ES-I3 (cell line): ENCODE measurements at regions not wholly inside any gene's neighbourhood (a gene's known extent, or its start where the extent isn't known, plus 50 kb on each side); places are given as distances from the start of the nearest gene placed in this dataset.
"Not testable (repeated sequence)": the region's sequence is repeated elsewhere in the genome, so short reads cannot be mapped to it uniquely, and the experiment has no call there.

Experiments used
- H3K36me3 ChIP-seq: 2 replicates; pipeline ENCODE4 v1.6.1; 2013; ENCODE audit warnings: mild to moderate bottlenecking, low read length, control low read depth, moderate library complexity; ENCODE audit not compliant: insufficient read depth
- H3K4me1 ChIP-seq: 2 replicates; pipeline ENCODE4 v1.6.1; 2013; ENCODE audit warnings: mild to moderate bottlenecking, control low read depth, low read length; ENCODE audit not compliant: insufficient read depth
- H3K9ac ChIP-seq: 2 replicates; pipeline ENCODE4 v1.6.1; 2013; ENCODE audit warnings: low read depth, mild to moderate bottlenecking, low read length, moderate library complexity
- H3K9me3 ChIP-seq: 2 replicates; pipeline ENCODE4 v1.6.1; 2013; ENCODE audit warnings: mild to moderate bottlenecking, low read length, moderate library complexity; ENCODE audit not compliant: control insufficient read depth, insufficient read depth

DNA sequence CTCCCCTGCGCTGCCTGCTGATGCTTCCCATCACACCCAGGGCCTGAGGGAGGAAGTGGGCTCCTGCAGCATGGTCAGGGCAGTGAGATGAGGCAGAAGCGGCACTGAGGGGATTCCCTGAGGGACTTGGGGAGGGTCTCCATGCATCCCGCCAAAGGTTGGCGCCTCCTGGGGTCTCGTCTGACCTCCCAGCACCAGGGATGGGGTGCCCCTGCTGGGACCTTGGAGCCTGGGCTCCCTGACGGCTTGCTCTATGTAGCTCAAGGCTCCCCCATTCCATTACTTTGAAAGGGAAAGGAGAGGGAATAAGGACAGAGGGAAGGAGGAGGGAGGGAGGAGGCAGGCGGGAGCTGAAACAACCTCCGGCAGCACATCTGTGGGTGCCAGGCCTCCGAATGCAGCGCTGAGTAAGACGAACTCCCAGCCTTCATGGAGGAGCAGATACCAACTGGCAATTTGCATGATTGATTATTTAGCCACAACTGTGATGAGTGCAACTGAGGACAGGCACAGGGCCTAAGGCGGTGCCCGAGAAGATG is 259.3 kb downstream of the ERMARD start:
- Histone ChIP-seq H3K9me3 (peaks cover 1% of the 10 kb centered on the region; the same call in 1 of the 2 replicates), H3K4me1 (peaks cover 20% of the 10 kb centered on the region), H3K36me3 (no peaks in the 10 kb centered on the region), H3K9ac (no peak overlapping the region)

DNA sequence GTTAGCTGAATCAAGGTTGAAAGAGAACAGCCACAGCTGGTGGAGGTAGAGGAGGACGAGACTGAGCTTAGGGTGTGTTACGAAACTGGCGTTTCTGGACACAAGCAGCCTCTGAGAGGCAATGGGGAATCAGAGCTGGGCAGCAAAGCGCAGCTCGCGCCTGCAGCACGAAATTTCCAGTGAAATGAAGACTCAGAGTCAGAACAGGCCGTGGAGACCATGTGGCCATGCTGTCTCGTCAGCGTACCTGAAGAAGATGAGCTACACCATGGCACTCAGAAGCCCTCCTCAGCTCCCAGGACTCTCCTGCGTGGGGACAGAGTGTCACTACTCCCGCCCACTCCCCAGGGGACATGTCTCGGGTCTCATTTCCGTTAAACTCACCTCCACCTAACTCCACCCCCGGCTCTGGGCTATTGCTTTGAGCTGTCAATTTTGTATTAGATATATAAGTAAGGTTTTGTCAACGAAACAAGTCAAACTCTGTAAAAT is 256.9 kb downstream of the ERMARD start:
- Histone ChIP-seq H3K36me3 (no peaks in the 10 kb centered on the region), H3K9ac (no peak overlapping the region), H3K4me1 (peaks cover 20% of the 10 kb centered on the region), H3K9me3 (peaks cover 13% of the 10 kb centered on the region; the same call in 1 of the 2 replicates)

DNA sequence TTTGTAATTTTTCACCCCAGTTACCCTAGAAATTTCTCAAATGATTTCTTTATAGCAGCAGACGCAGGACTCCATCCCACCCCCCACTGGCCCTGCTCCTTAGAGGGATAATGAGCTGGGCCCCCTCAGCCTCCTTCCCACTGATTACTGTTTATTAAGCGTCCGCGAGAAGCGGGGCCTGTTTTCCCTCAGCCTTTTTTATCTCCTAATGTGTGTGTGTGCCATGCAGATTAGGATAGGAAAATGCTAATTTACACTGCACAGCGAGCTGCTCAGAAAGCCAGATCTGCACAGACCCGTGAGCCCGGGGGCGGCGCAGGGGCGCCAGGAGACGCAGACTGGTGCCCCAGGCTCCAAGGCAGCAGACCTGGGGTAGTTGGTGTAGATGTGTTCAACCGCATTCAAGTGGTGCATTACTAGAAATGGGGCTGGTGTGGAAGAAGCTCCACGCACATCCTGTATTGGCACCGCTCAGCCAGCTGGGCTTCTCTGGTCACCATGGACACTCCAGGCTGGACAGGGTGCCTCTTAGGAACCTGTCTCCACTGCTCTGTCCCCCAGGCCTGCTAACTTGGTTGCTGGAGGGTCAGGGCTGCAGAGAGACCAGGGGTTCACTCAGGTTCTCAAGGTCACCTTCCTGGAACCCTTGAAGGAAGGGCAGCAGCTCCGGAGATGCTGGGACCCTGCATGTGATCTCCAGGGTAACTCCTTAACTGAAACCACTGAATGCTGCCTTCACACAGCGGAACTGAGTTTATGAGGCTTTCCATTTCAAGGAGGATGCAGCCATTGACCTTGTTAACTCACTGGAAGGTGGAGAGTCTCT is 256.3 kb downstream of the ERMARD start:
- H3K4me1 ChIP-seq, result peaks cover 20% of the 10 kb centered on the region
- H3K9ac ChIP-seq, result peak overlapping the region; percentile 23; the same call in 1 of the 2 replicates
- H3K36me3 ChIP-seq, result no peaks in the 10 kb centered on the region
- H3K9me3 ChIP-seq, result peaks cover 13% of the 10 kb centered on the region; the same call in 1 of the 2 replicates

DNA sequence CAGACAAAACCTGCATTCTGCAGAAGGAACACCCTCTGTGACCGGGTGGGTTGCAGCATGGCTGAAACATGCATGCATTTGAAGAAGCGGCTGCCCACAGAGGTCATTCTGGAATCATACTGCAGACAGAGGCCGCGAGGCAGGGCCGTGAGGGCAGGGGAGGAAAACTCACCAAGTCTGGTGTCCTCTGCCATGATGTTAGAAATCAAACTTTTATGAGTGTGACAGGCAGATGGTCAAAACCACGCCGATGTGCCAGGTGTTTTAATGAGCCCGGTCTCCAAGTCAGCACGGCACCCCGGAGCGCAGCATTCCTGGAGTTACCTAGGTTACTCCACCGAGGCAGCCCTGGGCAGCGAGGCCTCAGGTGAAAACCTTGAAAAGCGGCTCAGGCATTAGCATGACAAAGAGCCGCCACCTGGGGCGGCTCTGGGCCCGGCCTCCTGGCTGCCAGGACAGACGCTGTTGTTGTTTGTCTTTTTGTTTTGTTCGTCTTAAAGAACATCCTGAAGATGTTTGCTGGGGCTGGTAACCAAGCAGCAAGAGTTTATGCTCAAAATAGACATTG is 255.6 kb downstream of the ERMARD start:
- peaks cover 15% of the 10 kb centered on the region; the same call in 1 of the 2 replicates for H3K9me3 ChIP-seq
- H3K9ac ChIP-seq, result peak overlapping the region; percentile 23; the same call in 1 of the 2 replicates
- H3K36me3 ChIP-seq, result no peaks in the 10 kb centered on the region
- peaks cover 20% of the 10 kb centered on the region for H3K4me1 ChIP-seq

DNA sequence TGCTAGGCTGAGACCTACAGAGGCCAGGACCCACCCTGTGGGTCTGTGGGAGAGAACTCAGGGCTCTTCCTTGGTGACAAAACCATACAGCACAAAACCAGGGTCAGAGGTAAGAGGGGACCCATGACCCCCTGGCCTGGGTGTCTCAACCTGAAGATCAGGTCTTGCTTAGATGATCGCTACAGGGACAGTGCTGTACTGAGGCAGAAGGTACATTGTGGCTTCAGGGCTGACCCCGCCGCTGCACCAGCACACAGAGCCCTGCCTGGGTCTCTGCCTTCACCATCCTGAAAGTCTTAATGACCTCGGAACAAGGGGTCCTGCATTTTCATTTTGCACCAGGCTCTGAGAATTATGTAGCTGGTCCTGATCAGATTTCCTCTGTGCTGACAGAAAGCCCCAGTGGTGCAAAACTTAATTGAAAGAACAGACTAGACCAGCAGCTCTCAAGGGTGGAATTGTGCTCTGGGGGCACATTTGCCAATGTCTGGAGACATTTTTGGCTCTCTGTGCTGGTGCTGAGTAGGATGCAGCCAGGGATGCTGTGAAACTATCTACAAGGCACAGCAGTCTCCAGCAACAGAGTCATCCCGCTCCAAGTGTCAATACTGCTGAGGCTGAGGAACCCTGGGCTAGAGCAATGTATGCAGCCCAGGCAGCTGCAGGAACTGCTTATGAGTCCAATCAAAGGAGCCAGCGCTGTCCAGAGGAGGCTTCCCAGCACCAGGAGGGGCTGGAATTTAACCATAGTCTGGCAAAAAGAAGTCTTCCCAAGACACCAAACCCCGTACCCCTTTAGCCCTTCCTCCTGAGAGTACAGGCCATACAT is 254.9 kb downstream of the ERMARD start:
- Histone ChIP-seq H3K9ac (no peak overlapping the region), H3K9me3 (peaks cover 15% of the 10 kb centered on the region), H3K4me1 (peaks cover 20% of the 10 kb centered on the region), H3K36me3 (no peaks in the 10 kb centered on the region)

DNA sequence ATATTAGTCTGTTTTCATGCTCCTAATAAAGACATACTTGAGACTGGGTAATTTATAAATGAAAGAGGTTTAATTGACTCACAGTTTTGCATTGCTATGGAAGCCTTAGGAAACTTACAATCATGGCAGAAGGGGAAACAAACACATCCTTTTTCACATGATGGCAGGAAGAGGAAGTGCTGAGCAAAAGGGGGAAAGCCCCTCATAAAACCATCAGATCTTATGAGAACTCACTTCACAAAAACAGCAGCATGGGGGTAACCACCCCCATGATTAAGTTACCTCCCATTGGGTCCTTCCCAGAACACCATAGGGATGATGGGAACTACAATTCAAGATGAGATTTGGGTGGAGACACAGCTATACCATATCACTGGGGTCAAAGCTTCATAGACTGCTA is 254.2 kb downstream of the ERMARD start:
- Histone ChIP-seq H3K4me1 (peaks cover 20% of the 10 kb centered on the region), H3K9ac (no peak overlapping the region)

DNA sequence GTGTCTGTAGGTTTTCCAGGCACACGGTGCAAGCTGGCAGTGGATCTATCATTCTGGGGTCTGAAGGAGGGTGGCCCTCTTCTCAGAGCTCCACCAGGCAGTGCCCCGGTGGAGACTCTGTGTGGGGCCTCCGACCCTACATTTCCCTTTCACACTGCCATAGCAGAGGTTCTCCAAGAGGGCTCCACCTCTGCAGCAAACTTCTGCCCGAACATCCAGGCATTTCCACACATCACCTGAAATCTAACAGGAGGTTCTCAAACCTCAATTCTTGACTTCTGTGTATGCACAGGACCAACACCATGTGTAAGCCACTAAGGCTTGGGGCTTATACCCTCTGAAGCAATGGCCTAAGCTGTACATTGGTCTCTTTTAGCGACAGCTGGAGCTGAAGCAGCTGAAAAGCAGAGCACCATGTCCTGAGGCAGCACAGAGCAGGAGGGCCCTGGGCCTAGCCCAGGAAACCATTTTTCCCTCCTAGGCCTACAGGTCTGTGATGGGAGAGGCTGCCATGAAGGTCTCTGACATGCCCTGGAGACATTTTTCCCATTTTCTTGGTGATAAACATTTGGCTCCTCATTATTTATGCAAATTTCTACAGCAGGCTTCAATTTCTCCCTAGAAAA is 253.3 kb downstream of the ERMARD start:
- no peaks in the 10 kb centered on the region for H3K36me3 ChIP-seq
- H3K9me3 ChIP-seq, result peaks cover 17% of the 10 kb centered on the region
- H3K4me1 ChIP-seq, result peaks cover 20% of the 10 kb centered on the region
- no peak overlapping the region for H3K9ac ChIP-seq

More for the DNA sequence above, 254.2 kb downstream of the ERMARD start:
- Histone ChIP-seq H3K9me3 (peaks cover 17% of the 10 kb centered on the region), H3K36me3 (no peaks in the 10 kb centered on the region)

DNA sequence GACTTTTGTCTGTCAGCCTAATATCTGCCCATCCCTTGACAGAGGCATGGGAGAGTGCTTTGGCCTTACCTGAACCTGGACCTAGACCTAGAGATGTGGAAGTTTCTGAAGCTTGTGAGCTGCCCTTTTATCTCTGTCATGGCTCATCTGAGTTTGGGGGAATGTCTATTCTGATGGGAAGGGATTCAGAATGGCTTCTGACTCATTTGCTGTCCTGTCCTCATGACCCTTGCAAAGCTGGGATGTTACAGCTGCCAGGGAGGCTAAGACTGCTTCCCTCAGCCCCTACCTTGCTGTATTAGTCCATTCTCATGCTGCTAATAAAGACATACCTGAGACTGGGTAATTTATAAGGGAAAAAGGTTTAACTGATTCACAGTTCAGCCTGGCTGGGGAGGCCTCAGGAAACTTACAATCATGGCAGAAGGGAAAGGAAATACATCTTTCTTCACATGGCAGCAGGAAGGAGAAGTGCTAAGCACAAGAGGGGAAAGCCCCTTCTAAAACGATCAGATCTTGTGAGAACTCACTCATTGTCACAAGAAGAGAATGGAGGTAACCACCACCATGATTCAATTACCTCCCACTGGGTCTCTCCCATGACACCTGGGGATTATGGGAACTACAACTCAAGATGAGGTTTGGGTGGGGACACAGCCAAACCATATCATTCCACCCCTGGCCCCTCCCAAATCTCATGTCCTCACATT is 252.2 kb downstream of the ERMARD start:
- H3K9ac ChIP-seq, result no peak overlapping the region
- peaks cover 20% of the 10 kb centered on the region for H3K4me1 ChIP-seq
- H3K36me3 ChIP-seq, result no peaks in the 10 kb centered on the region
- peaks cover 17% of the 10 kb centered on the region for H3K9me3 ChIP-seq

DNA sequence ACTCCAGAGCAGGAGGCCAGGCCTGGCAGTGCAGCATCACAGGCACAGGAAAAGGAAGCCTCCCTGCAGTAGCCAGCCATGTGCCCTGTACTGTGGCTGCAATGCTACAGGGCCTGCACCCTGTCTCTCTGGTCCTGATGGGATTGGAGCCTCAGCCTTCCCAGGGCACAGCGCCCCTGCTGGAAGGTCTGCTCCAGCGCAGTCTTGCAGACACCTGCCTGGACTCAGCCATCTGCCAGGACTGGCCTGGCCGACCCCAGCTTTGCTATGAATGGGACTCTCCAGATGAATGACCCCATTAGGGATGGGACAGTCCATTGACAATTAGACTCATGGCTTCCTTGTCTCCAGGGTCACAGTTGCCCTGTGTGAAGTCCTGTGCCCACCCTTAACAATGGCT is 251.6 kb downstream of the ERMARD start:
- H3K36me3 ChIP-seq, result no peaks in the 10 kb centered on the region
- peaks cover 17% of the 10 kb centered on the region for H3K9me3 ChIP-seq
- H3K9ac ChIP-seq, result no peak overlapping the region
- H3K4me1 ChIP-seq, result peaks cover 14% of the 10 kb centered on the region

DNA sequence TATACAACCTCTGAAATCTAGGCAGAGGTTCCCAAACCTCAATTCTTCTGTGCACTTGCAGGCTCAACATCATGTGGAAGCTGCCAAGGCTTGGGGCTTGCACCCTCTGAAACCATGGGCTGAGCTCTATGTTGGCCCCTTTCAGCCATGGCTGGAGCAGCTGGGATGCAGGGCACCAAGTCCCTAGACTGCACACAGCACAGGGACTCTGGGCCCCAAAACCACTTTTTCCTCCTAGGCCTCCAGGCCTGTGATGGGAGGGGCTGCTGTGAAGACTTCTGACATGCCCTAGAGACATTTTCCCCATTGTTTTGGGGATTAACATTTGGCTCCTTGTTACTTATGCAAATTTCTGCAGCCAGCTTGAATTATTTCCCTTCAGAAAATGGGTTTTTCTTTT is 250.4 kb downstream of the ERMARD start:
- H3K9me3 ChIP-seq, result peaks cover 17% of the 10 kb centered on the region
- H3K36me3 ChIP-seq, H3K9ac ChIP-seq, H3K4me1 ChIP-seq: not testable (repeated sequence)

DNA sequence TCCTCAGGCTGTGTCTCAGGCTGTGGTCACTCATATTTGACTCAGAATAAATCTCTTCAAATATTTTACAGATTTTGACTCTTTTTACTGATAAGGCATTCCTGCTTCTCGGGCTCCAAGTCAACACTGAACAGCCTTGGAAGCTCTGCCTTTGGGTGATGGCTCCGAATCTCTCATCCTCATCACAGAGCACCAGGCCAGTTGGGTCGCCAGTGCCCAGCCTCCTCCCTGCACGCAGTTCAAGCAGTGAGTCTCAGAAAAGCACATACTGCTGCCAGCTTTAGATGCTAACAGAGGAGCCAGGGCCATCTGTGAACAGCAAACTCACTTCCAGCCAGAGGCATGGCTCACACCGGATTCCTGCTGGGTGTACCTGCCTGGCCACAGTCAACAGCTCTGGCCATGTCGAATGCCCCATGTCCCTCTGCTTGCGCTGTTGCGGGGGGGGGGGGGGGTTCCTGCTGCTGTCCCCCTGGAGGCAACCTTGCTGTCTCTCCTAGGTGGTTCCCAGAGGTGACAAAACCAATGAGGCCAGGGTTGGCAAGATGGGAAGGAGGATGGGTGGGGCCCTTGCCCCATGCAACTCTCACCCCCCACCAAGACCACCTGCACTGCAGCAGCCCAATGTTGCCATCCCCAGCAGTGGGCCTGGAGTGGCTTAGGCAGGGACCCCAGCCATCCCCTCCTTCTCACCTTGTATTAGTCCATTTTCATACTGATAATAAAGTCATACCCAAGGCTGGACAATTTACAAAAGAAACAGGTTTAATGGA is 248.8 kb downstream of the ERMARD start:
- H3K9ac ChIP-seq, result no peak overlapping the region
- H3K4me1 ChIP-seq, result no peaks in the 10 kb centered on the region
- peaks cover 12% of the 10 kb centered on the region for H3K9me3 ChIP-seq
- H3K36me3 ChIP-seq, result no peaks in the 10 kb centered on the region

DNA sequence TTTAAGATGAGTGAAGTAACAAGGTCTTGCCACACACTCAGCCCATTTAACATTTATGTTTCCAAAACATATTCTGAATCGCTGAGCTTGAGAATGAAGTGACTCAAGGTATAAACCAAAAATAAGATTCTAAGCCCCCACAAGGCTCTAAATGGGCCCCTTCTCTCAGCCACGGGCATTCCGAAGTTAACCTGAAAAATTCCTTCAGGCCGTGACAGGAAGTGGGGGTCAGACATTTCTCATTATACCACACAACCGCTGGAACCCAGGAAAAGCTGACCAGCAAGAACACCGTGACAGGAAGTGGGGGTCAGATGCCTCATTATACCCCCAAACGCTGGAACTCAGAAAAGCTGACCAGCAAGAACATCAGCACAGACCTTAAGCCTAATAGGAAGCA is 247.9 kb downstream of the ERMARD start:
- Histone ChIP-seq H3K9me3 (peaks cover 7% of the 10 kb centered on the region), H3K4me1 (no peaks in the 10 kb centered on the region), H3K36me3 (no peaks in the 10 kb centered on the region), H3K9ac (no peak overlapping the region)

DNA sequence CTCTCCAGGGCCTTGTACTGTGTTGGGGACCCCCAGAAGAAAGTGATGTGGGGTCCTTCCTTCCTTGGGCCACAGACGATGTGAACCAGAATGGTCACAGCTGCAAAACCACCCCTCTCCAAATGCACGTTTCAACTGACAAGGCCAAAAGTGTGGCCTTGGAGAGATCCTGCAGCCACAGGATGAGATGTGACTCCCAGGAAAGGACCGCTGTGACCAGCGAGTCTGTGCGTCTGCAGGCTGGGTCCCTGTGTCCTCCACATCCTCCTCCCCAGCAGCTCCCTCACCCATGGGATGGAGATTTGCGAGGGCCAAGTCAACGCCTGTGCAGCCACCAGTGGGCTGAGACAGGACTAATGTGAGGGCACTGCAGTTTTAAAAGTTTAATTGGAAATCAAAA is 247.0 kb downstream of the ERMARD start:
- Histone ChIP-seq H3K9ac (no peak overlapping the region), H3K9me3 (peaks cover 5% of the 10 kb centered on the region), H3K4me1 (no peaks in the 10 kb centered on the region)

More for the DNA sequence above, 247.0 kb downstream of the ERMARD start:
- H3K36me3 ChIP-seq, result no peaks in the 10 kb centered on the region
